ENCODE measurements at regions not wholly inside any gene's neighbourhood (a gene's known extent, or its start where the extent isn't known, plus 50 kb on each side); places are given as distances from the start of the nearest gene placed in this dataset.

DNA sequence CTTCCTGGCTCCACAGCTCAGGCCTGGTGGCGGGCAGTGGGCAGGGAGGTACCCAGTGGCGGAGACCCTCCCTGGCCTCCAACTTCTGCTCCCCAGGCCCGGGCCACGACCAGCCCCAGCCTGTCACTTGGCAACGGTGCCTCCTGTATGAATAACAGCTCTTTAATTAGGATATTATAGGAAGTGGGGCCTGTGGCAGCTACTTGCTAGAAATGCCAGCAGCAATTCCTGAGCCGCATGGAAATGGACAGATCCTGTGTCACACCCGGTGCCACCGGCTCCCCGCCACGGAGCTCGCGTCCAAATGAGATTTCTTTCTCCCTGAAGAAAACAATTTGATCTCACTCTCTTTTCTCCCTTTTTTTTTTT lies 104.5 kb downstream of the CHST1 start:
- no peak overlapping the region for H2AK9ac ChIP-seq (replicated peaks; ENCODE audit: low read depth, low read length, poor library complexity)
- DNase-seq: no peak
- no peaks in the 10 kb centered on the region for H3K36me3 ChIP-seq (ENCODE audit: control insufficient read depth, insufficient read depth, low read length)
- no peak overlapping the region for H3K4ac ChIP-seq (ENCODE audit: low read depth, low read length)
- no peak overlapping the region for H4K8ac ChIP-seq (ENCODE audit: low read depth in 2 of 2, low read length in 2 of 2)
- H3K9ac ChIP-seq (ENCODE audit: low read depth, low read length): no peak overlapping the region
- no peaks in the 10 kb centered on the region for H3K79me1 ChIP-seq (ENCODE audit: low read depth in 1 of 2, low read length in 2 of 2)
- H2BK120ac ChIP-seq (ENCODE audit: low read depth, low read length): no peak overlapping the region
- BruUV-seq (replicated peaks): no TSS peak
- H4K20me1 ChIP-seq (ENCODE audit: insufficient read depth, low read length): no peaks in the 10 kb centered on the region; the same call in 1 of the 2 replicates
- no peak overlapping the region for H2BK15ac ChIP-seq (ENCODE audit: low read depth, low read length)
- no peaks in the 10 kb centered on the region for H3K9me1 ChIP-seq (ENCODE audit: insufficient read depth, low read length)
- H4K5ac ChIP-seq (ENCODE audit: low read depth, low read length): no peak overlapping the region
- H3K56ac ChIP-seq (ENCODE audit: extremely low read depth, insufficient read depth, low read length): no peak overlapping the region
- H2BK5ac ChIP-seq (ENCODE audit: low read depth, low read length, poor library complexity, severe bottlenecking): no peak overlapping the region
- POLR2A ChIA-PET (ENCODE audit: unreplicated experiment): no interaction called here
- H3K27me3 ChIP-seq (ENCODE audit: control insufficient read depth, insufficient read depth, low read length): no peaks in the 10 kb centered on the region; the same call in 1 of the 2 replicates
- intact Hi-C loops (cut with micrococcal nuclease) (no loop called here), dilution Hi-C loops (cut with HindIII; ENCODE audit: low sequenced_read_pairs, unreplicated experiment) (no loop called here), in situ Hi-C loops (cut with MboI; ENCODE audit: low sequenced_read_pairs) (no loop called here)
- no peak overlapping the region for H2AK5ac ChIP-seq (ENCODE audit: low read depth, low read length)
- H2AFZ ChIP-seq (replicated peaks; ENCODE audit: low read length, poor library complexity): no peak overlapping the region
- no CpG with 5 or more reads among the region's 12 CpGs for WGBS, 2 experiments (ENCODE audit: extremely low coverage in 2 of 2, insufficient read length in 1 of 2)
- CTCF ChIA-PET: no interaction called here
- no peak overlapping the region for H3K27ac ChIP-seq (ENCODE audit: insufficient read depth, low read length)
- TF ChIP-seq, protein P1, sequence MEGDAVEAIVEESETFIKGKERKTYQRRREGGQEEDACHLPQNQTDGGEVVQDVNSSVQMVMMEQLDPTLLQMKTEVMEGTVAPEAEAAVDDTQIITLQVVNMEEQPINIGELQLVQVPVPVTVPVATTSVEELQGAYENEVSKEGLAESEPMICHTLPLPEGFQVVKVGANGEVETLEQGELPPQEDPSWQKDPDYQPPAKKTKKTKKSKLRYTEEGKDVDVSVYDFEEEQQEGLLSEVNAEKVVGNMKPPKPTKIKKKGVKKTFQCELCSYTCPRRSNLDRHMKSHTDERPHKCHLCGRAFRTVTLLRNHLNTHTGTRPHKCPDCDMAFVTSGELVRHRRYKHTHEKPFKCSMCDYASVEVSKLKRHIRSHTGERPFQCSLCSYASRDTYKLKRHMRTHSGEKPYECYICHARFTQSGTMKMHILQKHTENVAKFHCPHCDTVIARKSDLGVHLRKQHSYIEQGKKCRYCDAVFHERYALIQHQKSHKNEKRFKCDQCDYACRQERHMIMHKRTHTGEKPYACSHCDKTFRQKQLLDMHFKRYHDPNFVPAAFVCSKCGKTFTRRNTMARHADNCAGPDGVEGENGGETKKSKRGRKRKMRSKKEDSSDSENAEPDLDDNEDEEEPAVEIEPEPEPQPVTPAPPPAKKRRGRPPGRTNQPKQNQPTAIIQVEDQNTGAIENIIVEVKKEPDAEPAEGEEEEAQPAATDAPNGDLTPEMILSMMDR (conservative IDR thresholded peaks at IDR 0.05; ENCODE audit: low read depth, low read length): no peak
- TF ChIP-seq CHD1 (IDR thresholded peaks at IDR 0.05; ENCODE audit: low read depth, low read length): no peak
- TF ChIP-seq MXI1 (IDR thresholded peaks at IDR 0.05; ENCODE audit: borderline replicate concordance, low read depth, low read length): no peak
- TF ChIP-seq MAZ (IDR thresholded peaks at IDR 0.05; ENCODE audit: borderline replicate concordance, low read depth, low read length): no peak
- TF ChIP-seq NFE2L2 (IDR thresholded peaks at IDR 0.05; ENCODE audit: low read depth, low read length): no peak
- no peak overlapping the region for H3K4me3 ChIP-seq (ENCODE audit: insufficient read depth, low read depth, low read length)
- no peak overlapping the region for H3K4me2 ChIP-seq (ENCODE audit: low read depth, low read length)
- no peaks in the 10 kb centered on the region for H3K9me3 ChIP-seq (ENCODE audit: control insufficient read depth, insufficient read depth, low read length)
- H3K23ac ChIP-seq (ENCODE audit: low read depth, low read length): no peak overlapping the region
- ATAC-seq (ENCODE audit: low read depth): no peak
- no peak overlapping the region for H3K18ac ChIP-seq (ENCODE audit: low read depth, low read length)
- no peak overlapping the region for H2BK20ac ChIP-seq (ENCODE audit: low read depth, low read length)
- no peaks in the 10 kb centered on the region for H3K4me1 ChIP-seq (ENCODE audit: control insufficient read depth, insufficient read depth, low read length)
- H3K14ac ChIP-seq (replicated peaks; ENCODE audit: low read depth, low read length): no peak overlapping the region
- no peak overlapping the region for H4K91ac ChIP-seq (ENCODE audit: insufficient read depth, low read depth, low read length)

All from IMR-90 (cell line).